Spleen (tissue), 11 donors: ENCODE measurements at regions not wholly inside any gene's neighbourhood (a gene's known extent, or its start where the extent isn't known, plus 50 kb on each side); places are given as distances from the start of the nearest gene placed in this dataset.

ENCODE experiments used
- DNase-seq: peaks from one replicate; pipeline ENCODE4 v3.0.0-alpha.2; 2020
- H3K27ac ChIP-seq, 8 donors: fragments of 200-600 bp; sonication (generic) in 7 of 8; 1 replicate in 4 of 8; 2 replicates in 4 of 8; pipeline versions ENCODE4 v1.5.0 to v1.8.0; 2016 to 2021; ENCODE audit warnings: inconsistent platforms in 4 of 8, mild to moderate bottlenecking in 4 of 8, moderate library complexity in 1 of 8
- H3K27me3 ChIP-seq, 7 donors: fragments of 200-600 bp; sonication (generic) in 6 of 7; replicated peaks in 1 of 7; 1 replicate in 4 of 7; 2 replicates in 3 of 7; pipeline versions ENCODE4 v1.5.0 to v1.8.0; 2016 to 2021; ENCODE audit warnings: inconsistent platforms in 3 of 7, mild to moderate bottlenecking in 1 of 7
- H3K36me3 ChIP-seq, 6 donors: fragments of 200-600 bp; sonication (generic) in 5 of 6; 1 replicate in 4 of 6; 2 replicates in 2 of 6; pipeline versions ENCODE4 v1.5.0 to v1.8.0; 2016 to 2021; ENCODE audit warnings: inconsistent platforms in 2 of 6
- H3K4me1 ChIP-seq, 6 donors: fragments of 200-600 bp; sonication (generic) in 5 of 6; 1 replicate in 3 of 6; 2 replicates in 3 of 6; pipeline versions ENCODE4 v1.5.0 to v1.8.0; 2016 to 2021; ENCODE audit warnings: inconsistent platforms in 3 of 6
- H3K4me3 ChIP-seq, 8 donors: fragments of 200-600 bp; sonication (generic) in 7 of 8; 1 replicate in 4 of 8; 2 replicates in 4 of 8; pipeline versions ENCODE4 v1.5.0 to v1.8.0; 2016 to 2021; ENCODE audit warnings: inconsistent platforms in 4 of 8, mild to moderate bottlenecking in 4 of 8, moderate library complexity in 2 of 8
- H3K9me3 ChIP-seq, 8 donors: fragments of 200-600 bp; sonication (generic) in 7 of 8; 1 replicate in 4 of 8; 2 replicates in 4 of 8; pipeline versions ENCODE4 v1.5.0 to v1.8.0; 2016 to 2021; ENCODE audit warnings: inconsistent platforms in 4 of 8
- CTCF ChIP-seq, 11 experiments: fragments of 200-600 bp in 7 of 11; fragments of 450-650 bp in 4 of 11; sonication (generic) in 4 of 11; IDR thresholded peaks in 8 of 11; conservative IDR thresholded peaks in 3 of 11; 1 replicate in 7 of 11; 2 replicates in 4 of 11; pipeline versions ENCODE4 v1.4.0 to v1.8.0; 2016 to 2021; ENCODE audit warnings: antibody characterized with exemption in 11 of 11, inconsistent platforms in 4 of 11, mild to moderate bottlenecking in 1 of 11
- POLR2A ChIP-seq, 3 donors: fragments of 450-650 bp; IDR thresholded peaks; one replicate each; pipeline ENCODE4 v1.5.1; 2017; ENCODE audit warnings: antibody characterized with exemption in 3 of 3, mild to moderate bottlenecking in 1 of 3
- POLR2AphosphoS5 ChIP-seq, 3 donors: sonication (generic); formaldehyde crosslinking; IDR thresholded peaks; one replicate each; pipeline ENCODE4 v1.5.1; 2017; ENCODE audit warnings: antibody characterized with exemption in 3 of 3
- WGBS, 5 donors: extraction: QIAGEN DNeasy Blood & Tissue Kit in 3 of 5; methylation state at CpG; one replicate each; pipeline versions ENCODE4 v1.1.5 to v1.1.7; 2013 to 2018; 5-methylcytosine and 5-hydroxymethylcytosine counted together
- intact Hi-C: fragments of 100-400 bp; cut with DNase I; formaldehyde crosslinking; loops from one replicate; pipeline ENCODE4 v1.15.0; 2023; ENCODE audit warnings: low total_unique reads
- donor health status: healthy with polysubstance abuse.
- donor health status: DM: no; HTN: no; CAD: no; lungs with moderate emphysema.
- donor health status: DM: no; HTN: no; CAD: no.
- donor health status: Bipolar disorder and iron deficiency.
- donor health status: healthy.
- donor health status: DM: no; HTN: no; CAD: no.
- donor health status: DM: yes; HTN: yes; CAD: no.

- TF ChIP-seq POLR2AphosphoS5 (IDR thresholded peaks at IDR 0.05): no peak
- no peak for TF ChIP-seq POLR2A (IDR thresholded peaks at IDR 0.05)
- no peak for TF ChIP-seq CTCF (IDR thresholded peaks at IDR 0.05 in 8 of 11, conservative IDR thresholded peaks at IDR 0.05 in 3 of 11)
- H3K27ac ChIP-seq: no peak overlapping the region
- intact Hi-C loops: no loop called here
- no peaks in the 10 kb centered on the region for H3K4me1 ChIP-seq
- no peaks in the 10 kb centered on the region for H3K9me3 ChIP-seq
- H3K36me3 ChIP-seq: no peaks in the 10 kb centered on the region
- 93 to 97% (median 94%) methylated on average over 4 of the region's 4 CpGs for WGBS, 5 donors
- DNase-seq: no peak
- H3K27me3 ChIP-seq: peaks cover 0 to 8% (median 0%) of the 10 kb centered on the region in 7 donors
- no peak overlapping the region for H3K4me3 ChIP-seq
Observed at GRCh38 chr15:29435811-29436210, 166.2 kb upstream of the NSMCE3 start.

GRCh38 chr15:29434280-29434679, 164.7 kb upstream of the NSMCE3 start:
- 66 to 86% (median 82%) methylated on average over 2 of the region's 2 CpGs for WGBS, 5 donors
- no peaks in the 10 kb centered on the region for H3K36me3 ChIP-seq
- peaks cover 0 to 8% (median 0%) of the 10 kb centered on the region in 7 donors for H3K27me3 ChIP-seq
- no peak for DNase-seq
- no peaks in the 10 kb centered on the region for H3K9me3 ChIP-seq
- H3K4me3 ChIP-seq: no peak overlapping the region
- H3K4me1 ChIP-seq: no peaks in the 10 kb centered on the region
- no peak overlapping the region for H3K27ac ChIP-seq
- intact Hi-C loops: no loop called here
- TF ChIP-seq POLR2A (IDR thresholded peaks at IDR 0.05) (no peak), CTCF (IDR thresholded peaks at IDR 0.05 in 8 of 11, conservative IDR thresholded peaks at IDR 0.05 in 3 of 11) (no peak), POLR2AphosphoS5 (IDR thresholded peaks at IDR 0.05) (no peak)

- Histone ChIP-seq H3K4me1 (no peaks in the 10 kb centered on the region), H3K27me3 (peaks cover 0 to 8% (median 0%) of the 10 kb centered on the region in 7 donors), H3K4me3 (no peak overlapping the region), H3K36me3 (no peaks in the 10 kb centered on the region), H3K9me3 (no peaks in the 10 kb centered on the region), H3K27ac (no peak overlapping the region)
- DNase-seq: no peak
- TF ChIP-seq POLR2A (IDR thresholded peaks at IDR 0.05): no peak
- no peak for TF ChIP-seq CTCF (IDR thresholded peaks at IDR 0.05 in 8 of 11, conservative IDR thresholded peaks at IDR 0.05 in 3 of 11)
- TF ChIP-seq POLR2AphosphoS5 (IDR thresholded peaks at IDR 0.05): no peak
- intact Hi-C loops: no loop called here
- WGBS, 5 donors: 77 to 90% (median 81%) methylated on average over 6 of the region's 6 CpGs
Observed at GRCh38 chr15:29433507-29434248, 164.1 kb upstream of the NSMCE3 start.

GRCh38 chr15:29433050-29433318, 163.4 kb upstream of the NSMCE3 start:
- Histone ChIP-seq H3K27ac (no peak overlapping the region), H3K9me3 (no peaks in the 10 kb centered on the region), H3K4me3 (no peak overlapping the region), H3K27me3 (peaks cover 0 to 8% (median 0%) of the 10 kb centered on the region in 7 donors), H3K36me3 (no peaks in the 10 kb centered on the region), H3K4me1 (no peaks in the 10 kb centered on the region)
- intact Hi-C loops: no loop called here
- no peak for DNase-seq
- TF ChIP-seq POLR2A (IDR thresholded peaks at IDR 0.05): no peak
- no peak for TF ChIP-seq POLR2AphosphoS5 (IDR thresholded peaks at IDR 0.05)
- TF ChIP-seq CTCF (IDR thresholded peaks at IDR 0.05 in 8 of 11, conservative IDR thresholded peaks at IDR 0.05 in 3 of 11): no peak
- 65 to 93% (median 87%) methylated on average over 2 of the region's 2 CpGs for WGBS, 5 donors
